ENCODE measurements at regions not wholly inside any gene's neighbourhood (a gene's known extent, or its start where the extent isn't known, plus 50 kb on each side); places are given as distances from the start of the nearest gene placed in this dataset.
A peak's percentile ranks its signal among the peaks of the same experiment; 100 is the strongest.
"Not testable (repeated sequence)": the region's sequence is repeated elsewhere in the genome, so short reads cannot be mapped to it uniquely, and the experiment has no call there.

GRCh38 chr7:145916776-145917175 lies 199.8 kb upstream of the CNTNAP2 start:
- DNase-seq = no peak

DNA sequence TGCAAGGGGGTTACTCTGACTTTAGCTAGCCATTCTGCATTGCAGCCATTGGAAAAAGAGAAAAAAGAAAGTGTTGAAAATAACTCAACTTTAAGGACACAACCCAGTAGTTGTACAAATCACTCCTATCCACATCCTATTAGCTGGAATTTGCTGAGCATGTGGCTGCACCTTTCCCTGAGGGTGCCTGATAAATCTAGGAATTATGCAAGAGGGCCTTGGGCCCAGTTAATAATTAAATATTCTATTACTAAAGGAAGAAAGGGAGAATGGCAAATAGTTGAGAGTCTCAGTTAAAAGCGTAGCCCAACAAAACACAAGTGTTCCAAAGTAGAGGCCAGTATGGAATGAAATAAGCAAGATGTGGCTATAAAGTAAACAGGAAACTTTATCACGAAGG lies 200.9 kb upstream of the CNTNAP2 start:
- DNase-seq = no peak

- DNase-seq = no peak
Observed at GRCh38 chr7:145909991-145910513, 206.5 kb upstream of the CNTNAP2 start.

DNA sequence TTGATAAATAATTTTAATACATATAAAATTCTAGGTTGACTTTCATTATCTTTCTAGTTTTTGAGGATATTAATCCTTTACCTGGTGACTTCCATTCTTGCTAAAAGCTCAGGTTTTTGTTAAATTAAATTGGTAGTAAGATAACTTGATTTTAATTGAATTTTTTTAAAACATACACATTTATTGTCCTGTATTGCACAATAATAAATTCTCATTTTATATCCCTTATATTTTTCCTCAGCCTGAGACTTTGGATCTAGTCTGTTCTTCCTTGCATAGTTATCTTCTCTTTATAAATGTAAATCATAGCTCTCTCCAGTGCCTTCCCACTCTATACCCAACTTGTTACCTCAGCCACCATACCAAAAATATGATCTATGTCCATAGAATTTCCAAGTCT lies 212.9 kb upstream of the CNTNAP2 start:
- no peak for DNase-seq

DNA sequence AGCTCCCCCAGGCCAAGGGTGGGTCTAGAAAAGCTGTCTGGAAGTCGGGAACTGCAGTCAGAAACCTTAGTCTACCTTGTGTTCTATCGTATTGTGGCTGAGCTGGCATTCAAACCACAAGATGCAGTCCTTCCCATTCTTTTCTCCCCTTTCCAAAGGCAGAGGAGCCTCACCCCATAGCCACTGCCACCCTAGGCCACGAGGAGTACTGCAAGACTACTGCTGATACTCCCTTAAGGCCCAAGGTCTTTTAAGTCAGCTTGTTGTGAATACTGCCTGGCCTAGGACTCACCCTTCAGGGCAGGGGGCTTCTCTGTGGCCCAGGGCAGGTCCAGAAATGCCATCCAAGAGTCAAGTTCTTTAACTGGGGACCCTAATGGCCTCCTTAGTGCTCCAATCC lies 214.5 kb upstream of the CNTNAP2 start:
- no peak for DNase-seq

- DNase-seq = no peak
Observed at GRCh38 chr7:145899938-145900337, 216.7 kb upstream of the CNTNAP2 start.

DNA sequence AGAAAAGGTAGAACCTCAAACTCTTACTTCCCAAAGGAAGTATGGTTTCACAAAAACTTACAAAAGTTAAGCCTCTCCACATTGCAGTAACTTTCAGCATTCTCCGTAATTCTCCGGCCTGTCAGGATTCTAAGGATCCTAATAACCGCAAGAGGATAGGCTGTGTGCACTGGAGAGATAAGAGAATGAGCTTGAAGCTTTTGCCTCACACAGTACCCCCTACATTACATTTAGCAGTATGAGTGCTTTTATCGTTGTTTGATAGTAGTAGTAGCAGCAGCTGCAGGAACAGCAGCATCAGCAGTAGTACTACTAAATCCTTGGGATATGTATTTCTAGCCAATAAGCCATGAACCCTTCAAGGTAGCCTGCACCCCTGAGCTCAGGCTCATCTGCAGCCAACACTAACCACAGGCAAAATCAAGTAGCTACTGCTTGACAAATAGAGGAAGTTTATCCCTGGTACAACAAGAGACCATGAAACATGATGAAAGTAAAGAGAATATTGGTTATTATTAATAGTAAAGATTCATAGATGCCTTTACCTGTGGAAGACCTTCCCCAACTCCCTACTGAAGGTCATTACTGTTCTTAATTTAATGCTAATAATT lies 222.6 kb upstream of the CNTNAP2 start:
- no peak for DNase-seq

GRCh38 chr7:145884716-145885514 lies 231.7 kb upstream of the CNTNAP2 start:
- DNase-seq = no peak

DNA sequence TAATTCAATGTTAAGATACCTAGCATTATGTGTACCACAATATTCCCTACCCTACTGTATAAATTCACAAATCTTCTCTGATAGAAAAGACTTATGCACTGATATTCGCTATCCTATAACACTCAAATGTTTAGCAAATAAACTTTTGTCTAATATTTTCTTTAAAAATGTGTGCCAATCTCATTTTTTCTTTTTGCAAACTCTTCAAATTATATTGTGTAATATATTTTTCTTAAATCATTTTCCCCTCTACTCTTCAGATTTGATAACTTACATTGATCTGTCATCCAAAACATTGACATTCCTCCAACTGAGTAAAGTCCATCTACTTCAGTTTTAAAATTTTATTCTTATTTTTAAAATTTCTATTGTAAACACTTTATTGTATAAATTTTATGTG lies 240.2 kb upstream of the CNTNAP2 start:
- no peak for DNase-seq

- DNase-seq = no peak
Observed at GRCh38 chr7:145875267-145875666, 241.3 kb upstream of the CNTNAP2 start.

- no peak for DNase-seq
Observed at GRCh38 chr7:145868935-145869334, 247.7 kb upstream of the CNTNAP2 start.

DNA sequence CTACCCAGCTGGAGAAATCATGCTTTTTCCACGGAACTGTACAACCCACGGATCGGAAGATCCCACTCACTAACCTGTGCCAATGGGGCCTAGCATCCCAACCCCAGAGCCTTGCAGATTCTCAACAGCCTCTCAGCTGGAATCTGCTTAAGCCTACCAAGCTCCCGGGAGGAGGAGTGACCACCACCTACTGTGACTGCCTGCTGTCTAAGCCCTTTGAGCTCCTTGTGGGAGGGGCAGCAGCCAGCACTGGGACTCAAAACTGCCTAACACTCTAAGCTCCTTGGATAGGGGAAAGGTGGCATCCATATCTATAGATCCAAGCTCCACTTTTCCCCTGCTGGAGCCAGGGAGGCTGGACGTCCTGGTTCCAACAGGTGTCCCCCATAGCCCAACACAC lies 254.4 kb upstream of the CNTNAP2 start:
- peak; percentile 6 for DNase-seq

- DNase-seq = no peak
Observed at GRCh38 chr7:145860809-145861208, 255.8 kb upstream of the CNTNAP2 start.

DNA sequence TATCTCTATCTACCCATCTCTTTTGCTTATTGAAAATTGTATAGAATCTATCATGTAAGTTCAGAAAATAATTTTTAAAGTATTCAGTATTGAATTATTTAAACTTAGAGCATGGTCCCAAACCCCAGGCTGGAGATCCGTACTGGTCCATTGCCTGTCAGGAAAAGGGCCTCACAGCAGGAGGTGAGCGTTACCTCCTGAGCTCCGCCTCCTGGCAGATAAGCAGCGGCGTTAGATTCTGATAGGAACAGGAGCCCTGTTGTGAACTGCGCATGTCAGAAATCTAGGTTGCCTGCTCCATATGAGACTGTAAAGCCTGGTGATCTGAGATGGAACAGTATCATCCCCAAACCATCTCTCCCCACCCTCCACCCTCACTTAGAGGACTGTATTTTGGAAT lies 266.0 kb upstream of the CNTNAP2 start:
- DNase-seq = no peak

- peak; percentile 55 for DNase-seq
Observed at GRCh38 chr7:145848691-145849090, 267.9 kb upstream of the CNTNAP2 start.

DNA sequence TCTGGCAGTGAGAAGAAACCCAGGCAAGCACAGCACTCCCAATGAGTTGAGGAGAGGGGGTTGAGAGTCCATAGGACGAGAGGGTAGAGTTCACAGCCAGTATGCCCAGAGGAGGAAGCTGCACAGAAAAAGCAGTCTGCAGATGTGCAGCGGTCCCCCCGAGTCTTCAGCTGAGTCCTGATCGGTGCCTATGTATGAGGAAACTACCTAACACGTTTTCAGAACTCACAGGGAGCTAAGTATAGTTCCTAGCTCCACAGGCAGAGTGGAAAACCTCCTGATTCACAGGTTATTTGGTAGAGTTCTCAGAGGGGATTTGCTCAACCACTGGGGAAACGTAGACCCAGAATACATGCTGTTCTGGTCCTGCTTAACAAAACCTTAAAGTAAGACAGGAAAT lies 271.3 kb upstream of the CNTNAP2 start:
- no peak for DNase-seq

GRCh38 chr7:145839814-145840213 lies 276.8 kb upstream of the CNTNAP2 start:
- no peak for DNase-seq

DNA sequence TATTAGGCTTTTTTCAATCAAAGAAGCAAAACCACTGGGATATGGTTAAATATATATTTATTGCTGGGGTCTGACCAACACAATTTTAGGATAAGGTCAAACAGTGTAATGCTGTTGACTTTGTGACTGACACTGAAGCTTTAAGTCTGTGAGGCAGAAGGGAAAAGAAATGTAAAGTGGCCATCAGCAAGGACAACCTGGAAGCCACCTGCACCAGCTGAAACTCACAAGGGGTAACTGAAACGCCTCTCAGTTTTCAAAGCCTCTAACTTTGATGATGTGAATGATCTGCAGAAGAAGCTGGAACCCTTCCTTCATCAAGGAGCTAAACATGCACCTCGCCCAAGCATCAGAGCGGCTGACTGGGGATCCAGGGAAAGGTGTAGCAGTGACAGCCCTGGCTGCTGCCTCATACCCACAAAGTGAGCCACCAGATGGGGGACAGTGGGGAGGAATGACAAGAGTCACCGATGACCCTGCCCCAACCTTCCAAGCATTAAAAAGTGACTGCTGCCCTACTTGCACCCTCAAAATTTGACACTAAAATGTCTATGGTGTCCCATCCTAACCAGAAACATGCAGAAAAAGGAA lies 284.9 kb upstream of the CNTNAP2 start:
- DNase-seq = no peak

GRCh38 chr7:145817687-145818086 lies 298.9 kb upstream of the CNTNAP2 start:
- DNase-seq = no peak

DNA sequence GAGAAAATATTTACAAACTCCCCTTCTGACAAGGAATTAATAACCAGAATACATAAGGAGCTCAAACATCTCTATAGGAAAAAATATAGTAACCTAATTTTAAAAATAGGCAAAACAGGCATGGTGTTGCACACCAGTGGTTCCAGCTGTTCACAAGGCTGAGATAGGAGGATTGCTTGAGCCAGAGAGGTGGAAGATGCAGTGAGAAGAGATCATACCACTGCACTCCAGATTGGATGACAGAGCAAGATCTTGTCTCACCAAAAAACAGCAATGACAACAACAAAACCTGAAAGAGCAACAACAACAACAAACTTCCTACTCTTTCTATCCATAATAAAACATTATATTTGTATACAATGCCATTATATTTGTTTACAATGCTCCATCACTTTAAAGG lies 304.4 kb upstream of the CNTNAP2 start:
- no peak for DNase-seq

GRCh38 chr7:145805496-145805895 lies 311.1 kb upstream of the CNTNAP2 start:
- DNase-seq = not testable (repeated sequence)

DNA sequence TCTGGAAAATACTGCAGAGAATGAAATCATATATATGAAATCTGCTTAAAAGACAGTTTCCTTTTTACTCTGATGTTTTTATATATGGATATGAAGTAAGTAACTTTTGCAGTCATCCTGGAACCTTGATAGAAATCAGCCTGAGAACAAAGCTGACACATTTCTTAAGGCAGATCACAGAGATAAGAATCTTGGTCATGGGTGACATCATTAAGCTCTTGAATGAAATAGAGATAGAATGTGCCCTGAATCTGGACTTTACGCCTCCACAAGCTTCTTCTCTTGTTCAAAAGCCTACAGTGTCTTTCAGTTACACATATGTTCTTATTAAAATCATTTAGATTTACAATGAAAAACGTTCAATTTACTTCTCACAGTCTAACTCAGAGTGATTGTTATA lies 319.1 kb upstream of the CNTNAP2 start:
- DNase-seq = no peak

DNA sequence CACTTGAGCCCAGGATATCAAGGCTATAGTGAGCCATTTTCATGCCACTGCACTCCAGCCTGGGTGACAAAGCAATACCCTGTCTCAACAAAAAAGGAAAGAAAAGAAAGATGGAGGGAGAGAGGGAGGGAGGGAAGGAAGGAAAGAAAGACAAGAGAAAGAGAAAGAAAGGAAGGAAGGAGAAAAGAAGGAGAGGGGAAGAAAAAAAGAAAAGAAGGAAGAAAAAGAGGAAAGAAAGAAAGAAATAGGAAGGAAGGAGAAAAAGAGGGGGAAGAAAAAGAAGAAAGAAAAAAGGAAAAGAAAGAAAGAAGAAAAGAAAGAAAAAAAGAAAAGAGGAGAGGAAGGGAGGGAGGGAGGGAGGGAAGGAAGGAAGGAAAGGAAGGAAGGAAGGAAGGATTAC lies 321.5 kb upstream of the CNTNAP2 start:
- no peak for DNase-seq

Measured in NCI-H82 (cell line).